Psoas muscle (tissue), 7 donors: ENCODE measurements at regions not wholly inside any gene's neighbourhood (a gene's known extent, or its start where the extent isn't known, plus 50 kb on each side); places are given as distances from the start of the nearest gene placed in this dataset.
"Not testable (repeated sequence)": the region's sequence is repeated elsewhere in the genome, so short reads cannot be mapped to it uniquely, and the experiment has no call there.

Source experiments
- ATAC-seq, 4 donors: fragments of 200-7000 bp; cut with Tn5 transposase; one replicate each; pipeline ENCODE4 v1.9.1; 2020; ENCODE audit warnings: moderate library complexity in 3 of 4, mild to moderate bottlenecking in 2 of 4
- DNase-seq, 2 donors: peaks; one replicate each; pipeline ENCODE4 v3.0.0-alpha.2; 2020
- H3K27ac ChIP-seq: fragments of 200-600 bp; one replicate; pipeline ENCODE4 v1.8.0; 2022
- H3K27me3 ChIP-seq, 3 donors: fragments of 200-600 bp in 1 of 3; one replicate each; pipeline versions ENCODE4 v1.6.1 to v1.8.0; 2013 to 2022; ENCODE audit warnings: low read length in 2 of 3, mild to moderate bottlenecking in 2 of 3, moderate library complexity in 1 of 3; ENCODE audit not compliant: insufficient read depth in 3 of 3
- H3K36me3 ChIP-seq, 2 donors: fragments of 200-600 bp in 1 of 2; one replicate each; pipeline versions ENCODE4 v1.6.1 to v1.8.0; 2013 to 2022; ENCODE audit warnings: low read depth in 1 of 2, mild to moderate bottlenecking in 1 of 2, moderate library complexity in 1 of 2; ENCODE audit not compliant: insufficient read depth in 1 of 2
- H3K4me1 ChIP-seq: fragments of 200-600 bp; one replicate; pipeline ENCODE4 v1.8.0; 2022
- H3K4me3 ChIP-seq: fragments of 200-600 bp; one replicate; pipeline ENCODE4 v1.8.0; 2022; ENCODE audit warnings: mild to moderate bottlenecking
- H3K9me3 ChIP-seq: fragments of 200-600 bp; one replicate; pipeline ENCODE4 v1.8.0; 2022
- WGBS, 3 donors: extraction: QIAGEN DNeasy Blood & Tissue Kit; methylation state at CpG; one replicate each; pipeline versions ENCODE4 v1.1.6 to v1.1.7; 2013; 5-methylcytosine and 5-hydroxymethylcytosine counted together
- intact Hi-C, 2 donors: fragments of 100-400 bp; cut with DNase I; formaldehyde crosslinking; loops; one replicate each; pipeline versions ENCODE4 v1.11.0 to v1.14.2; 2022
- donor health status: healthy with polysubstance abuse.
- donor health status: DM: no; HTN: no; CAD: no; lungs with moderate emphysema.
- donor health status: Bipolar disorder and iron deficiency.
- donor health status: healthy.
- donor health status: DM: yes; HTN: yes; CAD: no.
- donor health status: DM: no; HTN: no; CAD: no.
- donor health status: DM: yes; HTN: yes; CAD: no.

DNA sequence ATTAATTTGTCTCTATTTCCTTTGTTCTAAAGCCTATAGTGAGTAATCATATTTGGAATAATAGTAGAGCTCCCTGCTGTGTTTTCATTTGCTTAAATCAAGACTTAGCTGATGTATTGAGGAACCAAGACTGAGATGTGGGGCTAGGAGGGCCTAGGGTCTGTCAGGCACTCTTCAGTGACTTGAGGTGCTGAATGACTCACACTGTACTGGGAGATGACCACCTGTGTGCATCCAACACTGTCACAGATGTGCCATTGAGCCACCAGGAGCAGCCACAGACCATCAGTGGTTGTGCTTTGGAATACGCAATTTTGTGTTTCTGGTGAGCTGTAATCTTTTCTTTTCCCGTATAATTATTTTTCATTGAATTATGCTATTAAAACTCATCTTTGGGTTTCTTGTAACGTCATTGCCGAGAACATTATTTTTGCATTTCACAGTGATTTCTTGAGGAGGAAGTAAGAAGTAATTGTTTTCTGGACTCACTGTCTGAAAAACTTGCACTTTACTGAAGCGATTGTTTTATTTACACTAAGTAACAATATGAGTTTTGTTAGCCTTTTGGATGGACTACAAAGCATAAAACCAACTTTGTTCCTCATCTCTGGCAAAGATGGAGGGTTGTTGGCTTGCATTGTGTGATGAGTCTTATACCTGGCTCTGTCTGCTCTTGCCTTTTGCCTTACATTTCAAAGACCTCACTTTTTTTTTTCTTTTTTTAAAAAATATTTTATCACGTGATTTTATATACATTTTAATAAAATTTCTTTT lies 872.2 kb upstream of the TPTE start:
- H3K36me3 ChIP-seq, H3K4me3 ChIP-seq, H3K4me1 ChIP-seq, H3K27me3 ChIP-seq, H3K27ac ChIP-seq, intact Hi-C loops, ATAC-seq, DNase-seq, H3K9me3 ChIP-seq: not testable (repeated sequence)
- 59 to 64% (median 61%) methylated on average over 6 of the region's 6 CpGs for WGBS, 3 donors

DNA sequence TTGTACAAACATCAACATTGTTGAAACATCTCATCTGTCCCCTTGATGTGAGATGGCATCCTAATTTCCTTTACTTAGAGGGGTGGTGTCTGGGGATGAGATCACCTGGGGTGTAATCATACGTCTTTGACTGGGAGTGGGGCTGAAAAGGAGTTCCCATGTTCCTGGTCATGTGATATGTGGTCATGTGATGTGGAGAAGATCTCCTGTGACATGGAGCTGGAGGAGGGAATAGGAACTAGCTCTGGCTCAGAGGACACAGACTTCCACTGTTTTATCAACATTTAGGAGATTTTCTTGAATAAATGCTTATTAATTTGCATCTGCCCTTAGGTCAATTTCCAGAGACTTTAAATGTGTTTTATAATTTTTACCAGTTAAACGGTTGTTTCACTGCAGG lies 868.6 kb upstream of the TPTE start:
- H3K4me3 ChIP-seq, H3K27me3 ChIP-seq, H3K27ac ChIP-seq, H3K9me3 ChIP-seq, DNase-seq, H3K4me1 ChIP-seq, intact Hi-C loops, H3K36me3 ChIP-seq: not testable (repeated sequence)
- WGBS, 3 donors: 29 to 38% (median 31%) methylated on average over 2 of the region's 2 CpGs
- ATAC-seq: peak in 1 of 4 donors; percentile 22

- intact Hi-C loops, DNase-seq: not testable (repeated sequence)
Measured at GRCh38 chr21:9655221-9655620, 866.2 kb upstream of the TPTE start.

DNA sequence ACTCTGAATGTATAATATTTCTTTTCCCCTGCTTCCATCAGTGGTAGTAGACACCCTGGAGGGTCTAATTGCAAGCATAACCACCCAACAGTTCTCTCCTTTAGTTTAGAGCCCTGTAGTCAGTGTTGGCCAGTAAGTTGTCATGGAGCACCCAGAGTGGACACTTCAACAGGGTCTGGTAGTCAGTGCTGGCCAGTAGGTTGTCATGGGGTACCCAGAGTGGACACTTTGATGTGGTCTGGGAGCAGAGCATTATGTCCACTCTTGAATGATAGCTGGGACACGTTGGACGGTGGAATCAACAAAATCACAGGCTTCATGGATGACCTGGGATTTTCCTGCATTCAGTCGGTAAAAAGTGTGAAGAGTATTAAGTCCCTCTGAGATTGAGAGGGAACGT lies 864.9 kb upstream of the TPTE start:
- H3K4me3 ChIP-seq, H3K4me1 ChIP-seq, ATAC-seq, DNase-seq, H3K36me3 ChIP-seq, H3K27me3 ChIP-seq, H3K9me3 ChIP-seq, H3K27ac ChIP-seq, intact Hi-C loops: not testable (repeated sequence)
- WGBS, 3 donors: 69 to 74% (median 72%) methylated on average over 4 of the region's 4 CpGs

More at GRCh38 chr21:9655221-9655620, 866.2 kb upstream of the TPTE start:
- not testable (repeated sequence) for H3K9me3 ChIP-seq, H3K4me3 ChIP-seq, H3K27me3 ChIP-seq, H3K27ac ChIP-seq, H3K4me1 ChIP-seq, ATAC-seq, H3K36me3 ChIP-seq
- 85 to 90% (median 90%) methylated on average over 4 of the region's 4 CpGs for WGBS, 3 donors

DNA sequence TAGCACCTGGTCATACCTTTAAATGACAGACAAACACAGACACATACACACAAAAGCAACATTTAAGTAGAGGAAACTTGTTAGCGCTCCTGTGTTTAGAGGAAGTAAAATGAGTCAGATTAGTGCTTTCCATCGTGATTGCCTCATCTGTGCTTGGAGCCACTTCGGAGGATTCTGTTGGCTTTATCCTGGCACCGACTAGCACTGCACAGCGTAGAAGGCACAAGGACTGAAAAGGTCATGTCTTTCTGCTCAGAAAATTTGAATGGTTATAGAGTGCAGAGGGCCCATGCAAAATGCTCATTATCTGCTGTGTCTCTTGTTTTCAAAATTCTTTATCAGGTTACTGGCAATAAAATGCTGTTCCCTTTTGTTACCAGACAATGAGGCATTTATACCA lies 863.6 kb upstream of the TPTE start:
- intact Hi-C loops, H3K4me3 ChIP-seq, H3K36me3 ChIP-seq, H3K4me1 ChIP-seq, H3K27ac ChIP-seq, H3K9me3 ChIP-seq, H3K27me3 ChIP-seq, DNase-seq: not testable (repeated sequence)
- peak in 1 of 4 donors; percentile 40 for ATAC-seq
- WGBS, 3 donors: 52 to 59% (median 58%) methylated on average over 5 of the region's 5 CpGs

- 60 to 83% (median 74%) methylated on average over 3 to 9 of the region's 17 CpGs for WGBS, 3 donors
- H3K9me3 ChIP-seq, DNase-seq, H3K4me1 ChIP-seq, H3K36me3 ChIP-seq, intact Hi-C loops, H3K27ac ChIP-seq, H3K27me3 ChIP-seq, H3K4me3 ChIP-seq, ATAC-seq: not testable (repeated sequence)
Measured at GRCh38 chr21:9659877-9660276, 861.5 kb upstream of the TPTE start.

DNA sequence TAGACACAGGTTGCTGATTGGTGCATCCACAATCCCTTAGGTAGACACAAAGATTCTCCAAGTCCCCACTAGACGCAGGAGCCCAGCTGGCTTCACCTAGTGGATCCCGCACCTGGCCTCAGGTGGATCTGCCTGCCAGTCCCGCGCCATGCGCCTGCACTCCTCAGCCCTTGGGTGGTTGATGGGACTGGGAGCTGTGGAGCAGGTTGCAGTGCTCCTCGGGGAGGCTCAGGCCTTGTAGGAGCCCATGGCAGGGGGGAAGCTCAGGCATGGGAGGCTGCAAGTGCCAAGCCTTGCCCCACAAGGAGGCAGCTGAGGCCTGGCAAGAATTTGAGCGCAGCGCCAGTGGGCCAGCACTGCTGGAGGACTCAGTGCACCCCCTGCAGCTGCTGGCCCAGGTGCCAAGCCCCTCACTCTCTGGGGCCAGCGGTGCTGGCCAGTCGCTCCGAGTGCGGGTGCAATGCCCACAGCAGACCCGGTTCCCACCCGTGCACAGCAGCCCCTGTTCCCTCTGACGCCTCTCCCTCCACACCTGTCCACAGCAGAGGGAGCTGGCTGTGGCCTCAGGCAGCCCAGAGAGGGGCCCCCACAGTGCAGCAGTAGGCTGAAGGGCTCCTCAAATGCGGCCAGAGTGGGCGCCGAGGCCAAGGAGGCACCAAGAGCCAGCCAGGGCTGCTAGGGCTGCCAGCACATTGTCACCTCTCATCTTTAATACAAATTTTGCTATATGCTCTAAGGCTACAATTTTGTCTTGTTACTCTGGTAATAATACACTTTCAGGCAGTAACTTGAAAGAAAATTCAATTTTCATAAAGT lies 857.3 kb upstream of the TPTE start:
- H3K27ac ChIP-seq, H3K4me3 ChIP-seq, H3K27me3 ChIP-seq, DNase-seq, H3K9me3 ChIP-seq, ATAC-seq, intact Hi-C loops, H3K36me3 ChIP-seq, H3K4me1 ChIP-seq: not testable (repeated sequence)
- WGBS, 3 donors: 82 to 91% (median 84%) methylated on average over 5 to 13 of the region's 18 CpGs

DNA sequence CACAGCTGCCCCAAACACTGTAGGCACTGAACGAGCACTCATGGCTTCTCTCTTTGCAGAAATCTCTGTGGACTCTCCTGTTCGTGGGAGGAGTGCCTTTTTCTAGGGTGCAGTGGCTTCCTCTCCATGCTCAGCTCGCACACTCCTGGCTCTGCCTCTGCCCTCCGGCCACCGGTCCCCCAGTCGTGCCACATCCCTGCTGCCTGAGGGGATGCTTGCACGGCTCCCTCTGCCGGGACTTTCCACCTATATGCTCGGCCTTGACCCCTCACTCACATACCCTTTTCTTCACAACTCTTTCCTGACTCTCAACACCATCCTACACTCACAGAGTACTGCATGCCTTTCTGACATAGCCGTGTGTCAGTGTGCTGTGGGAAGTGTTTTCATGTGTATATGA lies 845.6 kb upstream of the TPTE start:
- DNase-seq, H3K27me3 ChIP-seq, H3K9me3 ChIP-seq, H3K4me1 ChIP-seq, H3K4me3 ChIP-seq, H3K27ac ChIP-seq, intact Hi-C loops, ATAC-seq, H3K36me3 ChIP-seq: not testable (repeated sequence)
- 79 to 80% (median 80%) methylated on average over 6 to 7 of the region's 10 CpGs for WGBS, 3 donors

DNA sequence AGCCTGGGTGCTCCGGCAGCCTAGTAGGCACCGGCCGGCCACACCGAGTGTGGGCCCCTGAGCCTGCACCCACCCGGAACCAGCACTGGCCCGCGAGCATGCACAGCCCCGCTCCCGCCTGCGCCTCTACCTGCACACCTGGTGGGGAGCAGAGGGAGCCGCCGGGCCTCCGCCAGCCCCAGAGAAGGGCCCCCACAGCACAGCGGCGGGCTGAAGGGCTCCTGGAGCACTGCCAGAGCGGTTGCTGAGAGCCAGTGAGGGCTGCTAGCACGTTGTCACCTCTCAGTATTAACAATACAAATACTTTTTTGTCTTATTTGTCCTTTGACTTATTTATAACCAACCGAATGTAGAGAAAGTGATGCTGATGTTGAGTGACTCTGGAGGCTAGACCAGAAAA lies 842.4 kb upstream of the TPTE start:
- H3K27me3 ChIP-seq, H3K4me1 ChIP-seq, H3K36me3 ChIP-seq, H3K9me3 ChIP-seq, intact Hi-C loops, DNase-seq, H3K27ac ChIP-seq, ATAC-seq, H3K4me3 ChIP-seq: not testable (repeated sequence)
- 42 to 70% (median 58%) methylated on average over 4 to 7 of the region's 18 CpGs for WGBS, 3 donors

DNA sequence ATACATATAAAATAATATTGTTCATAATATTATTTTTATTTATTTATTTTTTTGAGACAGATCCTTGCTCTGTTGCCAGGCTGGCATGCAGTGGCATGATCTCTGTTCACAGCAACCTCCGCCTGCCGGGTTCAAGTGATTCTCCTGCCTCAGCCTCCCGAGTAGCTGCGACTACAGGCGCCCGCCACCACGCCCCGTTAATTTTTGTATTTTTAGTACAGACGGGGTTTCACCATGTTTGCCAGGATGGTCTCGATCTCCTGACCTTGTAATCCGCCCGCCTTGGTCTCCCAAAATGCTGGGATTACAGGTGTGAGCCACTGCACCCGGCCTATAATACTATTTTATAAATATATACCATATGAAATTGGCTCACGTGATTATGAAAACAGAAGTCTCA lies 832.4 kb upstream of the TPTE start:
- H3K36me3 ChIP-seq, H3K27ac ChIP-seq, DNase-seq, H3K9me3 ChIP-seq, H3K4me1 ChIP-seq, ATAC-seq, H3K27me3 ChIP-seq, intact Hi-C loops, H3K4me3 ChIP-seq: not testable (repeated sequence)
- 74 to 83% (median 79%) methylated on average over 8 to 9 of the region's 14 CpGs for WGBS, 3 donors

- H3K4me1 ChIP-seq, H3K4me3 ChIP-seq, H3K36me3 ChIP-seq, ATAC-seq, H3K27me3 ChIP-seq, H3K27ac ChIP-seq, intact Hi-C loops, H3K9me3 ChIP-seq, DNase-seq: not testable (repeated sequence)
- WGBS, 3 donors: 57 to 76% (median 68%) methylated on average over 6 to 7 of the region's 8 CpGs
Measured at GRCh38 chr21:9690981-9691380, 830.4 kb upstream of the TPTE start.
